HepG2 (cell line): ENCODE measurements at regions not wholly inside any gene's neighbourhood (a gene's known extent, or its start where the extent isn't known, plus 50 kb on each side); places are given as distances from the start of the nearest gene placed in this dataset.

Source experiments
- ATAC-seq: fragments of 200-7000 bp; cut with Tn5 transposase; 3 replicates; pipeline ENCODE4 v1.9.1; 2020; ENCODE audit warnings: mild to moderate bottlenecking, moderate library complexity
- BruUV-seq: library from RNA; stranded (reverse); fragments of 400-500 nt; replicated peaks from 2 replicates; lab custom pipeline; 2021; lab: Mats Ljungman, UMichigan
- CTCF ChIA-PET: fragments of 300-600 bp; formaldehyde crosslinking; extraction: SDS; loops from one replicate; lab custom pipeline; 2021; ENCODE audit warnings: low total read pairs, inconsistent platforms, low intra/inter-chr PET ratio; lab: Yijun Ruan, JAX
- POLR2A ChIA-PET: fragments of 350-600 bp; sonication (Branson Sonifier 250); formaldehyde crosslinking; loops from one replicate; lab custom pipeline; 2020; ENCODE audit warnings: antibody characterized with exemption, inconsistent platforms; lab: Yijun Ruan, JAX
- DNase-seq: peaks from one replicate; pipeline ENCODE4 v3.0.0-alpha.2; 2015; ENCODE audit warnings: low spot score
- FAIRE-seq: peaks from 3 replicates; lab custom pipeline; 2011; peaks lifted over from hg19 to GRCh38; lab: Jason Lieb, UNC
- H2AFZ ChIP-seq: one replicate; pipeline ENCODE4 v1.6.1; 2011; ENCODE audit warnings: low read length, inconsistent platforms
- H3K27ac ChIP-seq: fragments of 300-600 bp; 3 replicates; pipeline ENCODE4 v1.8.0; 2011; ENCODE audit warnings: mixed run types, mild to moderate bottlenecking, mixed read lengths, low read length, inconsistent platforms; ENCODE audit not compliant: insufficient read depth; ENCODE audit errors: extremely low read length
- H3K27me3 ChIP-seq, 2 experiments: fragments of 200-600 bp in 1 of 2; 2 replicates in 1 of 2; 3 replicates in 1 of 2; pipeline versions ENCODE4 v1.6.0 to v1.8.0; 2011; ENCODE audit warnings: low read length in 2 of 2, mild to moderate bottlenecking in 2 of 2, moderate library complexity in 2 of 2, inconsistent platforms in 1 of 2; ENCODE audit not compliant: insufficient read depth in 2 of 2, control insufficient read depth in 1 of 2
- H3K36me3 ChIP-seq, 2 experiments: fragments of 200-600 bp in 1 of 2; replicated peaks in 1 of 2; 2 replicates in 1 of 2; 3 replicates in 1 of 2; pipeline versions ENCODE4 v1.5.1 to v1.8.0; 2011; ENCODE audit warnings: low read length in 2 of 2, inconsistent platforms in 1 of 2; ENCODE audit not compliant: insufficient read depth in 2 of 2, control insufficient read depth in 1 of 2
- H3K4me1 ChIP-seq: 2 replicates; pipeline ENCODE4 v1.5.1; 2012; ENCODE audit warnings: low read length, inconsistent platforms; ENCODE audit not compliant: insufficient read depth
- H3K4me2 ChIP-seq: 2 replicates; pipeline ENCODE4 v1.6.0; 2011; ENCODE audit warnings: low read depth, low read length, inconsistent platforms
- H3K4me3 ChIP-seq, 3 experiments: fragments of 200-600 bp in 1 of 3; sonication (generic), shearing (Covaris generic) in 1 of 3; replicated peaks in 1 of 3; 2 replicates each; pipeline ENCODE4 v1.5.1; 2011 to 2016; ENCODE audit warnings: low read length in 3 of 3, inconsistent platforms in 2 of 3, low read depth in 2 of 3, mild to moderate bottlenecking in 2 of 3, control low read depth in 1 of 3, mixed read lengths in 1 of 3; ENCODE audit not compliant: insufficient read depth in 1 of 3
- H3K79me2 ChIP-seq: one replicate; pipeline ENCODE4 v1.6.1; 2011; ENCODE audit warnings: low read length, inconsistent platforms; ENCODE audit not compliant: insufficient read depth
- H3K9ac ChIP-seq: 2 replicates; pipeline ENCODE4 v1.6.0; 2011; ENCODE audit warnings: mild to moderate bottlenecking, low read depth, low read length, inconsistent platforms; ENCODE audit not compliant: insufficient read depth
- H3K9me3 ChIP-seq: 2 replicates; pipeline ENCODE4 v1.5.1; 2012; ENCODE audit warnings: mild to moderate bottlenecking, low read length
- H4K20me1 ChIP-seq: 2 replicates; pipeline ENCODE4 v1.6.0; 2011; ENCODE audit warnings: inconsistent platforms, mild to moderate bottlenecking, low read length, moderate library complexity; ENCODE audit not compliant: insufficient read depth
- ATF3 ChIP-seq: sonication (generic); formaldehyde crosslinking; IDR thresholded peaks from 2 replicates; pipeline ENCODE4 v1.4.0; 2020; ENCODE audit warnings: missing genetic modification reagents
- BCL6 ChIP-seq: IDR thresholded peaks from 2 replicates; pipeline ENCODE4 v1.6.1; 2016; ENCODE audit warnings: missing genetic modification reagents, missing compliant biosample characterization
- ELF4 ChIP-seq: sonication (generic); formaldehyde crosslinking; IDR thresholded peaks from 2 replicates; pipeline ENCODE4 v1.5.0; 2020; ENCODE audit warnings: missing genetic modification reagents, mild to moderate bottlenecking, moderate library complexity, borderline replicate concordance
- MXI1 ChIP-seq: IDR thresholded peaks from 3 replicates; pipeline ENCODE4 v1.6.1; 2012; ENCODE audit warnings: low read depth, low read length, inconsistent platforms, borderline replicate concordance
- POLR2A ChIP-seq, 2 experiments: IDR thresholded peaks; 2 replicates each; pipeline ENCODE4 v1.6.1; 2011; ENCODE audit warnings: low read depth in 2 of 2, low read length in 2 of 2, mild to moderate bottlenecking in 1 of 2, moderate library complexity in 1 of 2; ENCODE audit not compliant: insufficient read depth in 1 of 2
- SP1 ChIP-seq, 2 experiments: fragments of 450-650 bp in 1 of 2; sonication (generic) in 1 of 2; formaldehyde crosslinking in 1 of 2; IDR thresholded peaks; 2 replicates each; pipeline versions ENCODE4 v1.4.0 to v1.6.1; 2016 to 2020; ENCODE audit warnings: missing genetic modification reagents in 1 of 2
- TRAFD1 ChIP-seq: sonication (generic); formaldehyde crosslinking; IDR thresholded peaks from 2 replicates; pipeline ENCODE4 v1.5.1; 2020; ENCODE audit warnings: missing genetic modification reagents, mild to moderate bottlenecking, borderline replicate concordance
- U2AF2 ChIP-seq: fragments of 200-400 bp; formaldehyde crosslinking; IDR thresholded peaks from 2 replicates; pipeline ENCODE4 v1.6.1; 2017; ENCODE audit warnings: low read depth, mild to moderate bottlenecking, low read length
- XBP1 ChIP-seq: sonication (generic); formaldehyde crosslinking; IDR thresholded peaks from 2 replicates; pipeline ENCODE4 v1.5.0; 2020; ENCODE audit warnings: missing genetic modification reagents
- ZMYM4 ChIP-seq: sonication (generic); formaldehyde crosslinking; IDR thresholded peaks from 2 replicates; pipeline ENCODE4 v1.8.1; 2023; ENCODE audit warnings: mild to moderate bottlenecking, missing genetic modification reagents
- ZNF496 ChIP-seq: sonication (generic); formaldehyde crosslinking; IDR thresholded peaks from 2 replicates; pipeline ENCODE4 v1.8.1; 2023; ENCODE audit warnings: mild to moderate bottlenecking, moderate library complexity, missing genetic modification reagents; ENCODE audit not compliant: insufficient replicate concordance
- ZNF619 ChIP-seq: sonication (generic); formaldehyde crosslinking; IDR thresholded peaks from 2 replicates; pipeline ENCODE4 v1.4.0; 2020; ENCODE audit warnings: mild to moderate bottlenecking, missing genetic modification reagents
- ZNF713 ChIP-seq: sonication (generic); formaldehyde crosslinking; IDR thresholded peaks from 2 replicates; pipeline ENCODE4 v1.4.0; 2020; ENCODE audit warnings: mild to moderate bottlenecking, missing genetic modification reagents
- ZNF816 ChIP-seq: sonication (generic); formaldehyde crosslinking; IDR thresholded peaks from 2 replicates; pipeline ENCODE4 v1.8.0; 2022; ENCODE audit warnings: missing genetic modification reagents, mild to moderate bottlenecking, borderline replicate concordance
- ZNF878 ChIP-seq: sonication (generic); formaldehyde crosslinking; IDR thresholded peaks from 2 replicates; pipeline ENCODE4 v1.8.1; 2023; ENCODE audit warnings: mild to moderate bottlenecking, missing genetic modification reagents, moderate library complexity
- WGBS: methylation state at CpG from one replicate; pipeline ENCODE4 v1.1.6; 2017; ENCODE audit warnings: low lambda C conversion rate; 5-methylcytosine and 5-hydroxymethylcytosine counted together
- in situ Hi-C: cut with HindIII; loops from 2 replicates; pipeline ENCODE4 v1.10.0; 2017; ENCODE audit warnings: low pct_unique_long_range_greater_than_20kb; ENCODE audit not compliant: extremely low pct_ligation_motif_present
- intact Hi-C: fragments of 100-400 bp; cut with micrococcal nuclease; formaldehyde crosslinking; loops from one replicate; pipeline ENCODE4 v1.10.0; 2022; ENCODE audit not compliant: unreplicated experiment
- TF ChIP-seq, protein P1 (sequence below): sonication (generic); formaldehyde crosslinking; IDR thresholded peaks from 2 replicates; pipeline ENCODE4 v1.5.0; 2020; ENCODE audit warnings: mild to moderate bottlenecking, missing genetic modification reagents

DNA sequence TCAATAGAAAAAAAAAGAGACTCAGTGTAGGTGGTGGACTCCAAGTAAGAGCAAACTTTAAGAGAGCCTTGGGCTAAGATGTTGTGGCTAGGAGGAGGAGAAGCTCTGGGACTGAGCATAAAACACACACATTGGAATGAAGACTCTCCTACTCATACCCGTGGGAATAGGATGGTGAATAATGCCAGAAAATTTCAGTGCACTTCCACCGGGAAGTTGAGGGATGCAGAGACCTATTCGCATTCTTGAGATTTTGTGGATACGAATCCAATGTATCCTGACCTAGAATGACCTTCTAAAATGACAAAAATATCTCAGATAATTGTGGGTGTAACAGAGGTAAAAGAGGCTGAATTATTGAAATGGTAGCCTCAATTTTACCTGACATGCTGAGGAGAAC, 388.7 kb upstream of the SGO1 start:
- intact Hi-C loops: no loop called here
- Histone ChIP-seq H3K4me2 (no peak overlapping the region), H3K9me3 (peaks cover 68% of the 10 kb centered on the region), H3K4me3 (no peak overlapping the region), H3K36me3 (no peaks in the 10 kb centered on the region), H3K27me3 (no peaks in the 10 kb centered on the region), H2AFZ (no peak overlapping the region), H4K20me1 (no peaks in the 10 kb centered on the region), H3K79me2 (no peaks in the 10 kb centered on the region)
- CTCF ChIA-PET: no interaction called here
- FAIRE-seq: no peak
- no peak for TF ChIP-seq U2AF2
- TF ChIP-seq ZNF878 (CRISPR knock-in tag): no peak
- TF ChIP-seq BCL6 (CRISPR knock-in tag): no peak
- no peak for TF ChIP-seq ZNF619
- TF ChIP-seq, protein P1, sequence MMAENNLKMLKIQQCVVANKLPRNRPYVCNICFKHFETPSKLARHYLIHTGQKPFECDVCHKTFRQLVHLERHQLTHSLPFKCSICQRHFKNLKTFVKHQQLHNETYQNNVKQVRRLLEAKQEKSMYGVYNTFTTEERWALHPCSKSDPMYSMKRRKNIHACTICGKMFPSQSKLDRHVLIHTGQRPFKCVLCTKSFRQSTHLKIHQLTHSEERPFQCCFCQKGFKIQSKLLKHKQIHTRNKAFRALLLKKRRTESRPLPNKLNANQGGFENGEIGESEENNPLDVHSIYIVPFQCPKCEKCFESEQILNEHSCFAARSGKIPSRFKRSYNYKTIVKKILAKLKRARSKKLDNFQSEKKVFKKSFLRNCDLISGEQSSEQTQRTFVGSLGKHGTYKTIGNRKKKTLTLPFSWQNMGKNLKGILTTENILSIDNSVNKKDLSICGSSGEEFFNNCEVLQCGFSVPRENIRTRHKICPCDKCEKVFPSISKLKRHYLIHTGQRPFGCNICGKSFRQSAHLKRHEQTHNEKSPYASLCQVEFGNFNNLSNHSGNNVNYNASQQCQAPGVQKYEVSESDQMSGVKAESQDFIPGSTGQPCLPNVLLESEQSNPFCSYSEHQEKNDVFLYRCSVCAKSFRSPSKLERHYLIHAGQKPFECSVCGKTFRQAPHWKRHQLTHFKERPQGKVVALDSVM: no peak
- no peak for TF ChIP-seq ZNF713
- TF ChIP-seq TRAFD1: no peak
- TF ChIP-seq ELF4 (CRISPR knock-in tag): no peak
- no peak for TF ChIP-seq ZMYM4 (CRISPR knock-in tag)
- TF ChIP-seq ZNF816: no peak
- TF ChIP-seq MXI1: no peak
- no peak for TF ChIP-seq ATF3 (CRISPR knock-in tag)
- no peak for TF ChIP-seq ZNF496
- no peak for TF ChIP-seq POLR2A (IDR thresholded peaks at IDR 0.05; ENCODE audit: insufficient read depth in 1 of 2, low read depth in 2 of 2, low read length in 2 of 2)
- no peak for TF ChIP-seq SP1 (IDR thresholded peaks at IDR 0.05)
- TF ChIP-seq SP1 (CRISPR knock-in tag; IDR thresholded peaks at IDR 0.05): no peak
- no peak for TF ChIP-seq XBP1 (CRISPR knock-in tag)
- TF ChIP-seq, all 625 proteins: peak for 0
- in situ Hi-C loops: no loop called here
- H3K9ac ChIP-seq: no peak overlapping the region
- DNase-seq (no peak), ATAC-seq (no peak)
- POLR2A ChIA-PET: no interaction called here
- H3K4me1 ChIP-seq: no peaks in the 10 kb centered on the region
- H3K27ac ChIP-seq: no peak overlapping the region
- 30% methylated on average over 4 of the region's 4 CpGs for WGBS
- BruUV-seq: no TSS peak
